NCI-H2107 treated with DMSO at 0.1 percent for 48 hours (cell line): ENCODE measurements at regions not wholly inside any gene's neighbourhood (a gene's known extent, or its start where the extent isn't known, plus 50 kb on each side); places are given as distances from the start of the nearest gene placed in this dataset.
"Not testable (repeated sequence)": the region's sequence is repeated elsewhere in the genome, so short reads cannot be mapped to it uniquely, and the experiment has no call there.

Experiments used
- DNase-seq: peaks from one replicate; lab custom pipeline; 2025; ENCODE audit not compliant: unreplicated experiment; lab: John Stamatoyannopoulos, UW

DNA sequence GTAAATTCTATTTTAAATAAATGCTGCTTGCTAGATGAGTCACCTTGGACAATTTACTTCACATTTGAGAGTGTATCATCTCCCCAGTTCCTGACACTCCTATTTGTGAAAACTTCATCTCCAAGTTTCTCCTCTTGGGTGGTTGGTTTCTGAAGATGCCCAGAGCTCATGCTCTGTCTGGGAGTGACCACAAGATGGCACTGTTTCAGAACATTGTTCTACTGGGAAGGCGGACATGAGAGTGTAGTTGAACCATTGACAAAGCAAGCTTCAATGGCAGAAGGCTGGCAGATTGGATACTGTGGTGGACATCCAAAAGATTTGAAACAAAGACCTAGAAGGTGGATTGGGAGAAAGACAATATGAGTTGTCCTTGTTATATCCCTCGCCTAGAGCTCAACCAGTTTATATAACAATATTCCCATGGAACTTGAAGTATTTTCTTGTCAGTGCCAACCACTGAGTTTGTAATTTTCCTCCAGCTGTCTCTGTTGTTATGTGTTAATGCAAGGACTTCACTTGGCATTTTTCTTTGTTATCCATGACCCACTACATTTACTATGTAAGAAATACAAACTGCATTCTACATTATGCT lies 234.3 kb upstream of the ANKH start:
- DNase-seq: peak; percentile 35

DNA sequence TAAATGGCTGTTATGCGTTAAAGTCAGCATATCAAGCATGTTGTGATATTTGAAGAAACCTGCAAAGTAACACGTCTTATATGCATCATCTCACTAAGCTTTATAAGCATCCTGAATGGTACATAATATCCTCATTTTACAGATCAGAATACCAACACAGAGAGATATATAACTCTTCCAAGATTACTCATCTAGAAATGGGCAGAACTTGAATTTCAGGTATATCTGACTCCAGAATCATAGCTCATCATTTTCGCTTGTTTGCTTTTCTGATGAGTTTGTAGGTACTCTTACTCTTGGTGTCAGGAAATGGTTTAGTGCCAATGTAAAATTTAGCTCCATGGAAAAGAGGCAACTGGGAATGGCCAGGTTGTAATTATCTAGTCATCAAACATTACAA lies 232.3 kb upstream of the ANKH start:
- DNase-seq: no peak

DNA sequence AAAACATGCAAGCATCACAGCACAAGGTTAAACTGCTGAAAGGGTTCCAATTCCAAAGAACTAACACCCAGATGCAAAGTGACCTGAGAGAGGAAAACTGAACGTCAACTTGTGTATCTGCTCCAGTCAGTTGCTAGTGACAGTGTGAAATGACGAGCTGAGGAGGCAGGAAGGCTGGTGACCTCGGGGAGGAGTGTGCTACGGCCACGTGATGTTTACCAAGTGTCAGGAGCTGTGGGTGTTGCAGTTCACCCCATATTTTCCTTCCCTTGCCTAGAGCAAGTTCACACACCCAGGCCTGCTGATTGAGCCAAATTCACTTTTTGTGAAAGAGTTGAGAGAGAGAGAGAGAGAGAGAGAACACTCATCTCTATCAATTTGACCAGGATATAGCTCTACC lies 231.6 kb upstream of the ANKH start:
- DNase-seq: no peak

GRCh38 chr5:15097552-15097951 lies 226.0 kb upstream of the ANKH start:
- no peak for DNase-seq

- DNase-seq: not testable (repeated sequence)
Measured at GRCh38 chr5:15096686-15097085, 225.1 kb upstream of the ANKH start.

DNA sequence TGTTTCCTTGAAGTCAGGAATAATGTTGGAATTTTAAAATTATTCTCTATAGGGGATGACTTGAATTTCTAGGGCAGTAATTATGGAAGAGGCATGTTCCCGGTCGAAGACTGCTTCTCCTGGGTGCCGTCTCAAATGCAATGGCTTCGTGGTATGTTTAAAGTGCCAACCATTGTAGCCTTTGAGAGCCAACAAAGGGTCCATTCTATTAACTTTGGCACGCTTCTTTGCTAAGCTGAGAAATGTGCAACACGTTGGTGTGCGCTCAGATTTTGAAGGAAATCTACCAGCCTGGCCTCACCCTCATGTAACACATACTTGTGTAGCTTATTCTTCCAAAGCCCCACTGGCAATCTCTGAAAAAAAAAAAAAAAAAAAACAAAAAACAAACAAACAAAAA lies 221.2 kb upstream of the ANKH start:
- no peak for DNase-seq

DNA sequence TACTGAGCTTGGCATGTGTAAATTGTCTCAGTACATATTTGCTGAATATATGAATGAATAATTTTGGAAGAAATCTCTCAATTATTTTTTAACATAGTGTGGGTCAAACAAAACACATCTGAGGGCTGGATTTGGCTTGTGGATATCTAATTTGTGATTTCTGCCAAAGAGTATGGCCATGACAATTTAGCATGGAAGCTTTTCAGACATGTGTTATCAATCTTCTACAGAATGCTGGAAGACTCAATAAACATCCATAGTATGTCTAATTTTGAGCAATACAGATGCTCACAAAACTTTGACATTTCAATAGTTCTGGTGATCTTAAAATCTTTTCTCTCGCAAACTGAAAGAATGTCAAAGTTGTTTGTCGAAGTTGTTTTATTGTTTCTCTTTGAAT lies 214.1 kb upstream of the ANKH start:
- DNase-seq: no peak

GRCh38 chr5:15082096-15082495 lies 210.5 kb upstream of the ANKH start:
- no peak for DNase-seq

DNA sequence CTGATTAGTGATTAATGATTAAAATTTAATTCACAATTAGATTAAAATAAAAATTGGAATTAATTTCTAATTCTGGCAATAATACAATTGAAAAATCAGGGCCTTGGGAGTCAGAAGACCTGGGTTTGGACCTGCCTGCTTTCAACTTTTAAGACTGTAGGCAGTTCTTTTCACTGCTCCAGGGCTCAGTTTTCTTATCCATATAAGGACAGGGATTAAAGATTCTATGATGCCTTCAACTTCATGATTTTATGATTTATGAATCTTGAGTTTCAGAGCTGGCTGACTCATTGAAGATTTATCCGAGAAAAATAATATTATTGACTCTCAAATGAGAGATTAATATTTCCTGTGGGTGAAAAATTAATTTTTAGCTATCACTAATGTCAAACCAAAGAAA lies 208.6 kb upstream of the ANKH start:
- no peak for DNase-seq

- DNase-seq: no peak
Measured at GRCh38 chr5:15079566-15079965, 208.0 kb upstream of the ANKH start.

DNA sequence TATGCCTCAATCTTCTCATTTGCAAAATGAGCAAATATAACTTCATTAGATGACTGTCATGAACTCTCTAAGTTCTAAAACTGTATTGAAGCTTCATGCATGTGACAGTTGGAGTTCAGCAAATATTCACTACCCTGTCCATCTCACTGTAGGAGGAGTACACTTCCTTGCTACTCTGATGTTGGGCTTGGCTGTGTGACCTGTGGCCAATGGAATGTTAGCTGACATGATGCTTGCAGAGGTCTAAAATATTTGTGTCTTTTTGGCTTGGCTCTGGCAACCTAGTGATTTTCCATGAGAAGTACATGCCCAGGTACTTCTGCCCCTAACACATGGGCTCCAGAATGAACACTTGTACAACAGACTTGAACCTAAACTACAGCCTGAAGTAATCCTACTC lies 203.1 kb upstream of the ANKH start:
- no peak for DNase-seq

DNA sequence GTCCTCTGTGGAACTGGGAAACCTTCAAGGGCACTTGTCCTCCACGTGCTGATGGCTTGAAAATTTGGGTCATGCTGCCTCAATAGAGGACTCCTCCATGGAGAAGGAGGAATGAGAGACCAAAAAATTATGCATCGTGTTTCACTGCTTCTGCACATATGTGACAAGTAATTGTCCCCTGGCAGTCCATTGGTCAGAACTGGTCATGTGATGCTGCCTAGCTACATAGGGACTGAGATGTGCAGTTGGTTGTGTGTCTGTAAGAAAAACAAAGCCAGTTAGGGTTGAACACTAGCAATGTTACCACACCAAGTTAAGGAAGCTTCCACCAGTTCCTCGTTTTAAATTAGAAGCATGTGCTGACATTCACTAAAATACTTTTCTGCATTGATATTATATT lies 201.9 kb upstream of the ANKH start:
- no peak for DNase-seq

DNA sequence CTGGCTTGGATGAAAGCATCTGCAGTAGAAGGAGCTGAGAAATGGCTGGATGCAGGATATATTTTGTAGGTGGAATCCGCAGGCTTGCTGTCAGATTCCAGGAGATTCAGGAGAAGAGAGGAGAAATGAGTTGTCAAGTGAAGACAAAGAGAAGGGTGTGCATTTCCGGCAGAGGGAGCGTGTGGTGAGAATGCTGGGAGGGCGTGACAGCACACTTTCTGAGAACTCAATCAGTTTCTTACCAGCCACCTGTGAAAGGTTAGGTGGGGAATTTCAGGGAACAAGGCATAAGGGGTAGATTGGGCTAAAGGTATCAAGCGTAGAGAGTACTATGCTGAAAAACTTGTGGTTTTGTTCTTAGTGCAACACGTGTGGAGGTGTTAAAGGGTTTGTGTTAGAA lies 199.3 kb upstream of the ANKH start:
- no peak for DNase-seq

- DNase-seq: no peak
Measured at GRCh38 chr5:15069407-15069905, 197.9 kb upstream of the ANKH start.

DNA sequence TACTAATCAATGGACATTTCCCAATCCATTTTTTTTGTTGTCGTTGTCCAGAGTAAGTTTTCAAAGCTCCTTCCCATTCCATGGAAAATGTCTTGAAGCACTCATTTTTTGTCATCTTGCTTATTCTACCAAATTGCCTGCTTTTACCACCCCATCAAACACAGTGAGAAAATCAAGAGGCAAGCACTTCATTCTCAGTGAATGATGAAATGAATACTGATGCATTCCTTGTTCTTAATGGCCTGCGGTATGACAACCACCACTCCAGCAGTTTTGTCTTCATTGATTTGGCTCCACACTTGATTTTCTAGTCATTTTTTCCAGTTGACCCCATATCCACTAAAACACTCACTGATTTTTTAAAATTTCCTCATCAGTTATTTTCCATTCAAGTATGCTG lies 193.5 kb upstream of the ANKH start:
- DNase-seq: no peak

- DNase-seq: no peak
Measured at GRCh38 chr5:15064396-15064795, 192.8 kb upstream of the ANKH start.

- DNase-seq: no peak
Measured at GRCh38 chr5:15056988-15057592, 185.5 kb upstream of the ANKH start.

DNA sequence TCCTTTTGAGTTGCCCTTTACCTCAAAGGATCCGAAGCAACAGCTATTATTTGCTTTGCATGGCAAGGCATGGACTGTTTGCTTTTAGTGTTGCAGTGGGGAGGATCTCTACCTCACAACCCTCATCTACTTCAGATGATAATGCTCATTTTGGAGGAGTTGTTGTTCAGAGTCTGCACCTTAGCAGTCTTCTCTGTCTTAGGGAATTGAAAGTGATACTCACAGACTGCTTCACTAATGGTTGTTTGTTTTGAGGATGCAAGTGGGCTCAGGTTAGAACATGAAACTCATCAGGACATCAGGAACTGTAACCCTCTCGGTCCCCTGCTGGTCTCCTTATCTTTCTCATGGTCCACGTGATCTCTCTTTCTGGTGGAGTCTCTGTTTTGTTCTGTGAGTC lies 172.9 kb upstream of the ANKH start:
- no peak for DNase-seq

DNA sequence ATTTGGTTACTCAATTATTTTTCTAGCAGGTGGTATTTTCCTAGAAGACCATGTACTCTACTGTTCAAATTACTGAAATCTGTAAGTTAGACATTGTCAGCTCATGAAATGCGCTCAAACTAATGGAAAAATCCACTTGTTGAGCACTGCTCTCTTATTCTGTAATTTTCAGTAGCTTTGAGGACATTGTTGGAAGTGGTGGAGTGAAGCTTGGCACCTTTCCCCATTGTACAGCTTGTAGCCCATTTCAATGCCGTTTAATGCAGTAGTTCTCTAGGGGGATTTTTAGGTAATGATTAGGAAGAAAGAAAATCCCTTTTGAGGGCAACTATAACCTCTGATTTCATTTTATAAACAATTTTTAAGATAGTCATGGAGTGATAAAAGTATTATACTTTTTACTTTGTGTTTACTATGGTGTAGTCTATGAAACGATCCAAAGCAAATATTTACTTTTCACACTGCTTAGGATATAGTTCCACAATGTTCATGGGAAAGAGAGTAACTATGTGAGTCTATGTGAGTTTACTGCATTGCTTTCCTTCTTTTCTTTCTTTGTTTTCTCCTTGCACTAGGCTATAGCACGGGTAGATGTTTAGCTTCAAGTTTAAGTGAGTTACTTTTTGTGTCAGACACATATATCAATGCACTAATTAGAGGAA lies 165.8 kb upstream of the ANKH start:
- DNase-seq: no peak

- DNase-seq: no peak
Measured at GRCh38 chr5:15034379-15034778, 162.8 kb upstream of the ANKH start.

GRCh38 chr5:15031180-15031579 lies 159.6 kb upstream of the ANKH start:
- no peak for DNase-seq

DNA sequence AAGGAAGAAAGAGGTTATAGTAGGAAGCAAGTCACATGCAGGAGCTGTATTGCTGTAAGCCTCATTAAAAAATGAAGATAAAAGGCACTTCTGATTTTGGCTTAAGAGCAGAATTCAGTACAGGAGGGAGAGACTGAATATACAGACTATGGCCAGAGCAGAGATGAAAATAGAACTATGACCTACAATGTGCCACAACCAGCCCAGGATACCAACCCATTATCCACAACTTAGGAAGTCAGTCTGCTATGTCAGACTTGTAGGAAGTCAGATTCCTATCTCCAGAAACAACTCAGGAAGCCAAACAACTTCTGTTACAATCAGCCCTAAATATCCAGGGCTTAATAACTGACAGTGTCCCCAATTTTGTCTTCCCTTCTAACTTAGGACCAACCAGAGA lies 156.2 kb upstream of the ANKH start:
- DNase-seq: no peak

- no peak for DNase-seq
Measured at GRCh38 chr5:15026944-15027343, 155.4 kb upstream of the ANKH start.
